KOPT-K1 (cell line): ENCODE measurements at regions not wholly inside any gene's neighbourhood (a gene's known extent, or its start where the extent isn't known, plus 50 kb on each side); places are given as distances from the start of the nearest gene placed in this dataset.

ENCODE experiments used
- H3K27ac ChIP-seq: fragments of 200-600 bp; sonication (generic); 2 replicates; pipeline ENCODE4 v1.5.1; 2016; ENCODE audit warnings: antibody characterized with exemption, mild to moderate bottlenecking, low read depth, low read length; ENCODE audit not compliant: poor library complexity, severe bottlenecking
- H3K36me3 ChIP-seq: fragments of 200-600 bp; sonication (generic); 2 replicates; pipeline ENCODE4 v1.5.1; 2017; ENCODE audit warnings: antibody characterized with exemption, mild to moderate bottlenecking, low read length, moderate library complexity; ENCODE audit not compliant: insufficient read depth
- H3K9me3 ChIP-seq: fragments of 200-600 bp; sonication (generic); 2 replicates; pipeline ENCODE4 v1.5.1; 2017; ENCODE audit warnings: antibody characterized with exemption, low read length, mild to moderate bottlenecking; ENCODE audit not compliant: insufficient read depth, poor library complexity, severe bottlenecking

DNA sequence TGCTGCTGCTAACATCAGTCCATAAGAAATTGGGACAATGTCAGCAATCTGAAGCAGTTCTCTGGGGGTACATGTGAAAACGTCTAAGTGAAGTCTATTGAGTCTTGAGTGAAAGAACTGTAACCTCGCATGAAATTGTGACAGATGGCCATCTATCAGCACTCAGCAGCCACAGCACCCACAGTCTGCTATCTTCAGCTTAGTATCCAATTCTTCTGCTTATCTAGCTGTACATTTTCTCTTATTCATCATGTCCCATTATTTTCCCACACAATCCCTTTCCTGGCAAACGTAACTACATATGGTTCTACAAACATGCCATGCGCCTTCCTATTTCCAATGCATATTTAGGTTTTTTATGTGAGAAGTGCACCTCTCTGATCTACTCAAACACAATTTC, 629.7 kb downstream of the NTRK3 start:
- H3K9me3 ChIP-seq, result no peaks in the 10 kb centered on the region
- no peak overlapping the region for H3K27ac ChIP-seq
- no peaks in the 10 kb centered on the region for H3K36me3 ChIP-seq

DNA sequence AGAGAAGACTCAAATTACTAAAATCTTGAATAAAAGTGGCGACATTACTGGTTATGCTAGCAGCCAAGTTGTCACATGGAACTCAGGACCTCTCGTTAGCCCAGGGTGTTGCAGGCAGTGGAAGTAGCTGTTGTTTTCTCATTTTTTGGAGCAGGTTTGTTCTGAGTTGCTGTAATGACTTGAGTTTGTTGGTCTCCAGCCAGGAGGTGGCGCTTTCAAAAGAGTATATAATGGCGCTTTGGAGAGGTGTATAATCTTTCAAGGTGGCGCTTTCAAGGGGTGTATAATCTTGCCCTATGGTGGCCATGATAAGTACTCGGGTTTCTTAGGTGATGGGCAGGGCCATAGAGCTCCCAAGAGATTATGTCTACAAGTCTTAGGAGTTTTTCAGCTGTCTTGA, 632.7 kb downstream of the NTRK3 start:
- H3K36me3 ChIP-seq, result no peaks in the 10 kb centered on the region
- H3K9me3 ChIP-seq, result no peaks in the 10 kb centered on the region
- no peak overlapping the region for H3K27ac ChIP-seq

DNA sequence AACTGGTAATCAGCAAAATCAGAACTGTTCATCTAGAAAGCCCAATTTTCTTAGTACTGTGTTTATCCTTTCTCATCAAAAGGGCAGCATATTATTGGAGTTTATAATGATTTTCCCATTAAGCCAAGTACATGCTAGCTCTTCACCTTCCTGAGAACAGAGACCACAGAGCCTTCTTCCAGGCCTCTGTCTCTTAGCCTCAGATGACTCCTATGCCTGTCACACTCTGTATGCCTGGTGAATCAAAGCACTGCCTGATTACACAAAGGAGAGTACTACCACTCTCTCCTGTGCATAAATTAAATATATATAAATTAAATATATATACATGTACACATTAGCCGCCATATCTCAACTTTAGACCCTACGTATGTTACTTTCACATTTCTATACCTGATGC, 636.1 kb downstream of the NTRK3 start:
- no peaks in the 10 kb centered on the region for H3K9me3 ChIP-seq
- no peak overlapping the region for H3K27ac ChIP-seq
- H3K36me3 ChIP-seq, result no peaks in the 10 kb centered on the region

DNA sequence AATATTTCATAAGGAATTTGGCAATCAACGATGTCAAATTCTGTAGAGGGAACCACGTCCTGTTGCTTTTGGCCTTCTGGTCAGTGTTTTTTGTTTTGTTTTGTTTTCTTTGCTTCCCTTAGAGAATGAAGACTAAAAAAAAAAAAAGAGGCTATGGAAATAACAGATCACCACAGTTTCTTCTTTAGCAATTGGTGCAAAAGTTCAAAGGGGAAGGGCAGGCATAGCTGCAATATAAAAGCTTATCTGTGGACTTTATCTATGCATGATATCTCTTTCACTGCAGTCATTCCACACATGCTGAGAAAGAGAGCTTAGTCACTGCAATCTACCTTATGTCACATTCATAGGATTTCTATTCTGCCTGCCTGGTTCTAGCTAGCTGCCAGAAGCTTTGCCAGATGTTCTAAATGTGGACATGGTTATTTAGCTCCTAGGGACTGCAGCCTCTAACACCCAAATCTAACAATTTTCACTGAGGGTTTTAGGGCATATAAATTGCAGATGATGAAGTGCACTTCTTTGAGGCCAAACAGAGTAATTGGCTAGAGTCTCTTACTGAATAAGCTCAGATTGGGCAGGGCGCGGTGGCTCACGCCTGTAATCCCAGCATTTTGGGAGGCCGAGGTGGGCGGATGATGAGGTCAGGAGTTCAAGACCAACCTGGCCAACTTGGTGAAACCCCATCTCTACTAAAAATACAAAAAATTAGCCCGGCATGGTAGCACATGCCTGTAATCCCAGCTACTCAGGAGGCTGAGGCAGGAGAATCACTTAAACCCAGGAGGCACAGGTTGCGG, 637.2 kb downstream of the NTRK3 start:
- Histone ChIP-seq H3K9me3 (no peaks in the 10 kb centered on the region), H3K36me3 (no peaks in the 10 kb centered on the region), H3K27ac (no peak overlapping the region)

DNA sequence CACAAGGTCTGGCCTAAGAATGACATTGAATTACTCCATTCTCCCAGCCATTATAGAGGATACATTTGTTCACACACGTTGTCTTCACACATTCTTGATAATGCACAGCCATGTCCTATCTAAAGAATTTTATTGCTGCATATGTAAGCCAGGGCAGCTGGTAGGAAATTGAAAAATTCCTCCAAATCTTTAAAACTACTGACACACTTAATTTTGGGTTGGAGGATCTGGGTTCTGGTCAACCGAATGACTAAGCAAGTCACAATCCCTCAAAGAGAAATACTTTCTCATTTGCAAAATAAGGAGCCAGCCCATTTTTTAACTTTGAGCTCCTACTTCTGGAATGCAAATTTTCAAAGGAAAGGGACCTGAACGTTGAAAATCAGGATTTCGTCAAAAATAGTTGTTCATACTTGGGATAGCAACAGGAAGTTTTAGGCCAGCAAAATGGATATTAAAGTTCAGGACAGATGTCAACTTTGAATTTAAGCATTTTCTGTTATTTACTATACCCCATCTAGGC, 638.3 kb downstream of the NTRK3 start:
- Histone ChIP-seq H3K36me3 (no peaks in the 10 kb centered on the region), H3K9me3 (no peaks in the 10 kb centered on the region), H3K27ac (no peak overlapping the region)

DNA sequence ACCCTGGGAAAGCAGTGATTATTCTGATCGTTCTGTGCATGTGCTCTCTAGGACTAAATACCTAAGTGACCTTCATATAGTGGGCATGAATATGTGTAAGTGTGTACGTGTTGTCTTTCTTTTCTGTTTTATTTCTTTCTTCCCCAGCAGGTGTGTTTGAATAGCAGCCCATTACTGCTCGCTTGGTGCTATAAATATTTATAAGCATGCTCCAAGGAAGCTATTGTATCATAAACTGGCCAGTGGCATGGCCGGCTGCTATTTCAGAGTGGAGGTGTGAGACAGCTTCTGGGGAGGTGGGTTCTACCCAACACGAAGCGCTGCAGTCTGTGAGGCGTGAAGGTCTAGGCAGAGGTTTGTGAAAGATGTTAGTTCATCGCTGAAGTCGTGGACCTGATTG, 641.8 kb downstream of the NTRK3 start:
- Histone ChIP-seq H3K9me3 (no peaks in the 10 kb centered on the region), H3K36me3 (no peaks in the 10 kb centered on the region)

DNA sequence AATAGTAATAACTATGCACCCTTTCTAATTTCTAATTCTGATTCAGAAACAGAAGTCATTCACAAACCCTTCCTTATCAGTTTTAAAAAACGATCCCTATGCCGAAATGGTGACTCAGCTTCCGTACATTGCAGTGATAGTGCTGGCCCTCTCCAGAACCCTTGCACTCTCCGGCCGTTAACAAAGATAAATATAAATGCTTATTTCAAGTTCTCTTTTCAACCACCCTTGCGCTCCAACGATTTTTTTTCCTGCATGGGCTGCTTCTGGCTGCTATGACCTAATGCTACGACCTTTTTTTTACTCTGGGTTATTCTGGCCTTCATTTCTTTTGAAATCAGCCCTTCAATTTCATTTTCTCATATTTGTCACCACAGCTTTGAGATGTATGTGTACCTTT, 646.2 kb downstream of the NTRK3 start:
- no peak overlapping the region for H3K27ac ChIP-seq
- H3K9me3 ChIP-seq, result no peaks in the 10 kb centered on the region
- H3K36me3 ChIP-seq, result no peaks in the 10 kb centered on the region

More for the DNA sequence above, 641.8 kb downstream of the NTRK3 start:
- H3K27ac ChIP-seq, result no peak overlapping the region

DNA sequence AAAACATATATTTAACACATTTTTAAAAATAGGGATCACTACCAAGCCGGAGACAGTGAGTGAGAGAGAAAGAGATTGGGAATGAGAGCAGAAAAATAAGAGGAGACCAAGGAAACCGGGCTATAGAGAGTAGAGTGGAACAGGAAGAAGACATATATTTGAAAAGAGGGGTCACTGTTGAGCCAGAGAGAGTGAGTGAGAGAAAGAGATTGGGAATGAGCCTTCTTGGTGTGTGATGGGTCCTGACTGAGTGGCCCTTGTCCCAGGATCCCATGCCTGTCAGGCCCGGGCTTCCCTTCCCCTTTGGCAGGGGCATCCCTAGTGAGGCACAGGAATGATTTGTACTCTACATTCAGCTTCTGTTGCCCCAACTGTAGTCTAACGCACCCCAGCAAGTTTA, 646.6 kb downstream of the NTRK3 start:
- no peak overlapping the region for H3K27ac ChIP-seq

DNA sequence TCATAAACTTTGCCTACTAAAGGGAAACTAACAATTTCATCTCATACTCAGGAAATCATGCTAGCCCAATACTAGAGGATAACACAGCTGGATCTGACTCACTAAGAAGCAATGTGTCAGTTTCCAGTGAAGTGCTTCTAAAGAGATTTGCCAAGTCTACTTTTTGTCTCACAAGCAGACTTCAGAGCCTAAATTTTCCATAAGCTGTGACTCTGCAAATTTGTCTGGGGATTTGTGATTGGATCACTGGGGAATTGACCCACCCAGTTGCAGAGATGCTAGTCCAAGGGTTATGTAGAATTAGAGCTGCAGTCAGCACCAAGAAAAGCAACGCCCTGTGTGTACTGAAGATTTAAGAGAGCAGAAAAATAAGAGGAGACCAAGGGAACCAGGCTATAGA, 647.1 kb downstream of the NTRK3 start:
- no peaks in the 10 kb centered on the region for H3K9me3 ChIP-seq
- no peaks in the 10 kb centered on the region for H3K36me3 ChIP-seq
- no peak overlapping the region for H3K27ac ChIP-seq

More for the DNA sequence above, 646.6 kb downstream of the NTRK3 start:
- Histone ChIP-seq H3K36me3 (no peaks in the 10 kb centered on the region), H3K9me3 (no peaks in the 10 kb centered on the region)

DNA sequence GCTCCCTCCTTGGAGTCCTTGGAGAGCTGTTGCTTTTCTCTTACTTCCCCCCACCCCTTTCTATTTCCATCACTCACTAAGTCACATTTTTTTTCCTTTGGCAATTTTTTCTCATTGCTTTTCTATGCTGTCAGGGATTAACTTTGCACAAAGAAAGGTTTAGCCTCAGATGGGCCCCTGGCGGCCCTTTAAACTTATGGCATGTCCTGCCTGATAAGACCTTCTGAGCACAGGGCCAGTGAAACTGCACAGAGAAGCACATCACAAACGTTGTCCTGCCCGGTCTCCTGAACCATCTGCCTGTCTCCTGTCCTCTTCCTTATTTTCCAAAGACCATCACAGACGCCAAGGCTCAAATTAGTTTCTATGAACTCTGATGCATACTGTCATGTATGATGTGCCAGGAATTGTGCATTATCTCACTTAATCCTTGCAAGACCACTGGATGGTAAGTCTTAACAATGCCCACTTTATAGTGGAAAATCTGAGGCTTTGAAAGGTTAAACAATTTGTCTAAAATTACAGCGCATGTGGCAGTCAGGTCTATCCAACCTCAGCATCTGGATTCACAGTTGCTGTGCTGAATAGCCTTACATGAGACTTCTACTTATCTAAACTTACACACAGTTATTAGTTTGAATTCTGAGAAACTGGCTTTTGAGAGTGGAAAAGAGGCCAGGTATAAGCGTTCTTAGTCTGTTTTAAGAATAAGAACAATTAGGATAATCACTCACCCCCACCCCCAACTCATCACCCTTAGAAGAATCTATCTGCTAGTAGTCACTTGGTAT, 648.1 kb downstream of the NTRK3 start:
- no peaks in the 10 kb centered on the region for H3K9me3 ChIP-seq
- no peak overlapping the region for H3K27ac ChIP-seq
- no peaks in the 10 kb centered on the region for H3K36me3 ChIP-seq

DNA sequence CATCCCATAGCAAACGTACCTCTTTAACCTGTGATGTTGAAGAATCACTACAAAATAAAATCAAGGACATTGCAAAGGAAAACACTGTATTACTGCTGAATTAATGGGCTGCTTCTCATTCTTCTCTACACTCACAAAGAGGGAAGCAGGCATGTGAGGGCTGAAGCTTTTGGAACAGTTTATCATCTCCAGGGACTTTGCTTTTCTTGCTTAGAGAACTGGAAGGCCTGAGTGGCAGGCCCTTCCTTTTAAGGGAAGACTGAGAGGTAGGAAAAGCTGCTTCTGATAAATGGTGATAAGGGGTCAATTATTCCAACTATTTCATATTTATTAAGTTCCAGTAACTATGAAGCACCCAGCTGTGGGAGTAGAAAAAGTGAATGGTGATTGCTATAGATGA, 649.6 kb downstream of the NTRK3 start:
- Histone ChIP-seq H3K9me3 (no peaks in the 10 kb centered on the region), H3K27ac (no peak overlapping the region), H3K36me3 (no peaks in the 10 kb centered on the region)

DNA sequence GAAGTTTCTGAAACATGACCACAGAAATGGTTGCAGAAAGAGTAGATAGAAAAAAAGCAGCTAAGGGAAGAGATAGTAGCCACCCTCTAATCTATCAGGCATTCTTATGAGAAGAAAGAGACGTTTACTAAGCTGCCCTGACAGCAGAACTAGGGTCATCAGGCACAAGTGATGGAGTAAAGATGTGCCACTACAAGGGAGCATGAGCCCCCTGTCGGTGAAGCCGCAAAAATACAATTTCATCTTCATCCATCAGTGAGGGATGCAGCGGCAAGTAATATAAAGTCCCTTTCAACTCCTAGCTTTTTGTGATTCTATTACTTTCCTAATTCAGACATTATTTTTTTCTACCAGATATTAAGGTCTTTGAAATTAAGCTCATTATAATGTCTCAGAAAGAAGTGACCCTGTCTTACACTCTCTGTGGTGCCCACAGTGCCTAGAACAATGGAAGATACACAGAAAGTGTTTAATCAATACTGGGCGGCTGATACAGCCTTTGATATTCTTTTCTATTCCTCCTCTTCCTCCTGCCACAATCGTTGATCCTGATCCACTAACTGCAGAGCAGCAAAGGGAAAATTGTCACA, 651.6 kb downstream of the NTRK3 start:
- Histone ChIP-seq H3K27ac (no peak overlapping the region), H3K36me3 (no peaks in the 10 kb centered on the region), H3K9me3 (no peaks in the 10 kb centered on the region)

DNA sequence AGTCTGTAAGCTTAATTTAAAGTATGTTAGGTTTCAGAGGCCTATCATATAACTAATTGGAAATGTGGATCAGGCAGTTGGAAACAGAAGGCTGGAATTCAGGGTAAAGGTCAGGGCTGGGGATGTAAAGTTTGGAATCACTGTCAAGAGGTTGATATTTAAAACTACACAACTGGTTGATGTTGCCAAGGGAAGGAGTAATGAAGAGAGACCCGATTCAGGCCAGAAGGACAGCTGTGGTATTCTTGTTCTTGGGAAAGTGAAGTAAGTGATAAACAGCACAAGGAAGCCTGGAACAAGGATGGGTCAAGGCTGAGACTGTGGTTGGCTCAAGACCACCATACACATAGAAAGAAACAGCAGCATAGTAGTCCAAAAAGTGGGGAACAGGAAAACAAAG, 654.2 kb downstream of the NTRK3 start:
- no peaks in the 10 kb centered on the region for H3K36me3 ChIP-seq
- no peaks in the 10 kb centered on the region for H3K9me3 ChIP-seq
- no peak overlapping the region for H3K27ac ChIP-seq

DNA sequence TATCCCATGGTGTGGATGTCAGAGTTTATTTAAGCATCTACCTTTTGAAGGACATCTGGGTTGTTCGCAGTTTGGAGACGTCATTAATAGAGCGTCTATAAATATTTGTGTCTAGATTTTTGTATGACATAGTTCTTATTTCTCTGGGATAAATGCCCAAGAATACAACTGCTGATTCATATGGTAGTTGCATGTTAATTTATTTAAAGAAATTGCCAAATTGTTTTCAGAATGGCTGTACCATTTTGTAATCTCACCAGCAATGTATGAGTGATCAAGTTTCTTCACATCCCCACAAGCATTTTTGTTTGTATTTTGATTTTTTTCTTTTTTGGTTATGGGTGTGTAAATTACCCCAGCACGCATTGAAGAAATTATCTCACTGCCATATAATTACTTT, 656.9 kb downstream of the NTRK3 start:
- no peaks in the 10 kb centered on the region for H3K36me3 ChIP-seq

DNA sequence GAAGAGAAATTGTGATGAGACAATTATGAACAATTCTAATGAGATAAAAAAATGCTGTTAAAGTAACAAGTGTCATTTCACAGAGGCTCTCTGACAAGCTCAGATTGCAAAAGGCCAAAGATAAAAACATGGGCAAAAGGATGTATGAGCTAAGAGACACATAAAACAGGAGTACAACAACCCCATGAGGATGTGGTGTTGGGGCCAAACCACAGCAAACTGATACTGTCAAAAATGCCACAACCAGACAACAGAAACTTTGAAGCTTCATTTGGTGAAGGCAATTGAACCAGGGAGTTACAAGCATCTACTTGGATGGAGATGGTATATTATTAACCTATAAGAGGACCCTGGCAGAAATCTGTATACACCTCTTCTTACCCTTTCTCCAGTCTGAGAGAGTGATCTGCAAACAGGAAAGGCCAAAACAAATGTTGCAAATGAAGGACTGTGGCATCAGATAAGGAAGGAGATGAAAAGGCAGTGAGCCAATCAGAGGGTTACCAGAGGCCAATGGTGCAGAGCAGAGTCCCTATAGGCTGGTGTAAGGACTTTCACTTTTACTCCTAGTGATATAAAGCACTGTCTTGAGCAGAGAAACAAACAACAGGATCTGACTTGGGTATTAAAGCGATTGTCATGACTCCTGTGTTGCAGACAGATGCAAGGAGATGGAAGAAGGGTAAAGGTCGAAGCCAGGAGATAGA, 659.0 kb downstream of the NTRK3 start:
- Histone ChIP-seq H3K27ac (peak overlapping the region; percentile 55), H3K9me3 (peaks cover 4% of the 10 kb centered on the region)

More for the DNA sequence above, 656.9 kb downstream of the NTRK3 start:
- Histone ChIP-seq H3K9me3 (no peaks in the 10 kb centered on the region), H3K27ac (no peak overlapping the region)

More for the DNA sequence above, 659.0 kb downstream of the NTRK3 start:
- no peaks in the 10 kb centered on the region for H3K36me3 ChIP-seq
